ENCODE measurements at regions not wholly inside any gene's neighbourhood (a gene's known extent, or its start where the extent isn't known, plus 50 kb on each side); places are given as distances from the start of the nearest gene placed in this dataset.

- TF ChIP-seq CTCF (conservative IDR thresholded peaks at IDR 0.05 in 1 of 2, IDR thresholded peaks at IDR 0.05 in 1 of 2; ENCODE audit: extremely low read depth in 1 of 2, insufficient read depth in 1 of 2, low read depth in 1 of 2, low read length in 2 of 2) (peak in 1 of 2 donors; percentile 27), EZH2 (IDR thresholded peaks at IDR 0.05; ENCODE audit: borderline replicate concordance, low read length) (no peak)
Measured at GRCh38 chr18:67590571-67591141, 74.1 kb upstream of the DSEL start.

Measured in mammary epithelial cell (primary cell).